Neural cell (in vitro differentiated cells): ENCODE measurements at regions not wholly inside any gene's neighbourhood (a gene's known extent, or its start where the extent isn't known, plus 50 kb on each side); places are given as distances from the start of the nearest gene placed in this dataset.

Experiments
- H2AFZ ChIP-seq: fragments of 200-600, 300-800 bp; sonication (generic), shearing (Covaris generic); 2 replicates; pipeline ENCODE4 v1.6.0; 2014; ENCODE audit warnings: low read depth, mild to moderate bottlenecking, antibody characterized with exemption, low read length, moderate library complexity
- H3F3A ChIP-seq: fragments of 200-600 bp; shearing (Covaris generic); 2 replicates; pipeline ENCODE4 v1.6.1; 2016; ENCODE audit warnings: mild to moderate bottlenecking, moderate library complexity, mixed read lengths, antibody characterized with exemption, low read length; ENCODE audit not compliant: insufficient read depth, poor library complexity, severe bottlenecking
- H3K27ac ChIP-seq: fragments of 200-600, 300-800 bp; sonication (generic), shearing (Covaris generic); 2 replicates; pipeline ENCODE4 v1.5.1; 2014; ENCODE audit warnings: mild to moderate bottlenecking, low read length, moderate library complexity
- H3K27me3 ChIP-seq: fragments of 300-800, 200-600 bp; sonication (generic), shearing (Covaris generic); 2 replicates; pipeline ENCODE4 v1.6.0; 2014; ENCODE audit warnings: mild to moderate bottlenecking, low read depth, low read length, moderate library complexity; ENCODE audit not compliant: insufficient read depth
- H3K36me3 ChIP-seq: fragments of 300-800, 200-600 bp; sonication (generic), shearing (Covaris generic); 2 replicates; pipeline ENCODE4 v1.5.1; 2014; ENCODE audit warnings: mild to moderate bottlenecking, antibody characterized with exemption, low read length, moderate library complexity; ENCODE audit not compliant: insufficient read depth
- H3K4me2 ChIP-seq: fragments of 300-800, 200-600 bp; sonication (generic), shearing (Covaris generic); 2 replicates; pipeline ENCODE4 v1.6.0; 2014; ENCODE audit warnings: mild to moderate bottlenecking, low read length
- H3K4me3 ChIP-seq: fragments of 300-800, 200-600 bp; sonication (generic), shearing (Covaris generic); 2 replicates; pipeline ENCODE4 v1.5.1; 2014; ENCODE audit warnings: mild to moderate bottlenecking, low read length, moderate library complexity
- H3K79me2 ChIP-seq: fragments of 200-600 bp; shearing (Covaris generic); replicated peaks from 2 replicates; pipeline ENCODE4 v1.6.0; 2014; ENCODE audit warnings: mild to moderate bottlenecking, low read length, moderate library complexity; ENCODE audit not compliant: insufficient read depth
- H3K9ac ChIP-seq: fragments of 300-800, 200-600 bp; sonication (generic), shearing (Covaris generic); 2 replicates; pipeline ENCODE4 v1.6.1; 2016; ENCODE audit warnings: mild to moderate bottlenecking, low read length, mixed read lengths
- H3K9me2 ChIP-seq: fragments of 200-600 bp; shearing (Covaris generic); 2 replicates; pipeline ENCODE4 v1.6.1; 2016; ENCODE audit warnings: mild to moderate bottlenecking, low read length, mixed read lengths; ENCODE audit not compliant: insufficient read depth
- H3K9me3 ChIP-seq: fragments of 200-600, 300-800 bp; sonication (generic), shearing (Covaris generic); 2 replicates; pipeline ENCODE4 v1.6.1; 2016; ENCODE audit warnings: mild to moderate bottlenecking, mixed run types, low read length, moderate library complexity, mixed read lengths
- H4K20me1 ChIP-seq: fragments of 200-600 bp; shearing (Covaris generic); 2 replicates; pipeline ENCODE4 v1.6.1; 2016; ENCODE audit warnings: mild to moderate bottlenecking, mixed run types; ENCODE audit not compliant: insufficient read depth
- CTCF ChIP-seq: fragments of 450-650 bp; IDR thresholded peaks from 2 replicates; pipeline ENCODE4 v1.5.1; 2014; ENCODE audit warnings: antibody characterized with exemption, mild to moderate bottlenecking, moderate library complexity; ENCODE audit not compliant: poor library complexity, severe bottlenecking
- EP300 ChIP-seq: fragments of 450-650 bp; conservative IDR thresholded peaks from 2 replicates; pipeline ENCODE4 v1.6.1; 2014; ENCODE audit warnings: antibody characterized with exemption, mild to moderate bottlenecking, moderate library complexity; ENCODE audit not compliant: poor library complexity, severe bottlenecking
- EZH2 ChIP-seq: fragments of 200-600, 300-800 bp; shearing (Covaris generic), sonication (generic); IDR thresholded peaks from 2 replicates; pipeline ENCODE4 v1.6.1; 2014; ENCODE audit warnings: antibody characterized with exemption, low read length, borderline replicate concordance, mild to moderate bottlenecking; ENCODE audit not compliant: insufficient read depth, poor library complexity, severe bottlenecking
- MXI1 ChIP-seq: fragments of 450-650 bp; conservative IDR thresholded peaks from 2 replicates; pipeline ENCODE4 v1.6.1; 2014; ENCODE audit warnings: antibody characterized with exemption, mild to moderate bottlenecking; ENCODE audit not compliant: poor library complexity, severe bottlenecking
- POLR2AphosphoS5 ChIP-seq: IDR thresholded peaks from 2 replicates; pipeline ENCODE4 v1.6.1; 2012
- SMC3 ChIP-seq: fragments of 450-650 bp; conservative IDR thresholded peaks from 2 replicates; pipeline ENCODE4 v1.6.1; 2014; ENCODE audit warnings: antibody characterized with exemption, mild to moderate bottlenecking, moderate library complexity; ENCODE audit not compliant: poor library complexity
- TAF1 ChIP-seq: IDR thresholded peaks from 2 replicates; pipeline ENCODE4 v1.6.1; 2012; ENCODE audit warnings: low read depth

- H3K4me2 ChIP-seq = no peak overlapping the region
- TF ChIP-seq TAF1 (no peak), EZH2 (no peak), CTCF (no peak), SMC3 (no peak), MXI1 (no peak)
- H3K79me2 ChIP-seq = no peaks in the 10 kb centered on the region
- H3K4me3 ChIP-seq = no peak overlapping the region
- peak overlapping the region; percentile 30 for H3K9ac ChIP-seq
- H3K27ac ChIP-seq = peak overlapping the region; percentile 51
- no peaks in the 10 kb centered on the region for H3K9me3 ChIP-seq
- no peaks in the 10 kb centered on the region for H3K27me3 ChIP-seq
- no peaks in the 10 kb centered on the region for H4K20me1 ChIP-seq
- H3K36me3 ChIP-seq = no peaks in the 10 kb centered on the region
- H3F3A ChIP-seq = peaks cover 3% of the 10 kb centered on the region
- no peaks in the 10 kb centered on the region for H3K9me2 ChIP-seq
- H2AFZ ChIP-seq = no peak overlapping the region
These were observed 66.0 kb upstream of the CDH4 start for GRCh38 chr20:61185841-61186601.

GRCh38 chr20:61186771-61187472, 65.1 kb upstream of the CDH4 start:
- H3K27me3 ChIP-seq = no peaks in the 10 kb centered on the region
- H3K9me2 ChIP-seq = no peaks in the 10 kb centered on the region
- no peaks in the 10 kb centered on the region for H3K79me2 ChIP-seq
- peak overlapping the region; percentile 36 for H3K4me3 ChIP-seq
- peaks cover 3% of the 10 kb centered on the region for H3F3A ChIP-seq
- H3K36me3 ChIP-seq = no peaks in the 10 kb centered on the region
- TF ChIP-seq MXI1 (no peak), TAF1 (no peak), CTCF (no peak), POLR2AphosphoS5 (peak; percentile 38), EP300 (peak; percentile 55), SMC3 (no peak)
- H3K9ac ChIP-seq = peak overlapping the region; percentile 30
- no peaks in the 10 kb centered on the region for H3K9me3 ChIP-seq
- no peaks in the 10 kb centered on the region for H4K20me1 ChIP-seq
- H2AFZ ChIP-seq = no peak overlapping the region
- peak overlapping the region; percentile 19 for H3K4me2 ChIP-seq
- H3K27ac ChIP-seq = peak overlapping the region; percentile 51
